ENCODE measurements at regions not wholly inside any gene's neighbourhood (a gene's known extent, or its start where the extent isn't known, plus 50 kb on each side); places are given as distances from the start of the nearest gene placed in this dataset.

GRCh38 chrX:96407981-96408380 lies 276.7 kb upstream of the DIAPH2 start:
- peaks cover 0 to 7% (median 0%) of the 10 kb centered on the region in 3 donors for H3K27me3 Mint-ChIP-seq (ENCODE audit: low read depth in 3 of 3)
- no peak overlapping the region for H3K27ac ChIP-seq (ENCODE audit: low read depth in 1 of 2, low read length in 2 of 2)
- no peaks in the 10 kb centered on the region for H3K27me3 ChIP-seq (ENCODE audit: control insufficient read depth in 2 of 2, insufficient read depth in 2 of 2, low read length in 2 of 2)
- no peaks in the 10 kb centered on the region for H3K36me3 ChIP-seq (replicated peaks in 1 of 2; ENCODE audit: control insufficient read depth in 1 of 2, insufficient read depth in 2 of 2, low read length in 2 of 2)
- no peak overlapping the region for H3K4me3 ChIP-seq (replicated peaks in 1 of 3; ENCODE audit: low read depth in 2 of 3, low read length in 3 of 3)
- intact Hi-C loops (cut with micrococcal nuclease): no loop called here
- H2AFZ ChIP-seq (ENCODE audit: insufficient read depth, low read depth, low read length, poor library complexity, severe bottlenecking): no peak overlapping the region
- H3K4me1 ChIP-seq (ENCODE audit: control insufficient read depth in 1 of 2, insufficient read depth in 2 of 2, low read length in 2 of 2): no peaks in the 10 kb centered on the region
- H3K79me2 ChIP-seq (ENCODE audit: insufficient read depth, low read length): no peaks in the 10 kb centered on the region
- H3K9me3 ChIP-seq (replicated peaks in 1 of 2; ENCODE audit: control insufficient read depth in 1 of 2, insufficient read depth in 1 of 2, low read length in 2 of 2): no peaks in the 10 kb centered on the region
- no peak overlapping the region for H3K4me3 Mint-ChIP-seq
- TF ChIP-seq CTCF (IDR thresholded peaks at IDR 0.05): no peak
- no peaks in the 10 kb centered on the region for H3K36me3 Mint-ChIP-seq
- H3K4me2 ChIP-seq (replicated peaks; ENCODE audit: extremely low read depth, low read length, poor library complexity, severe bottlenecking): no peak overlapping the region
- no peak for DNase-seq
- no CpG with 5 or more reads among the region's 2 CpGs for WGBS (ENCODE audit: insufficient coverage)
- H3K9ac ChIP-seq (ENCODE audit: insufficient read depth, low read length, poor library complexity, severe bottlenecking): no peak overlapping the region
- H3K4me1 Mint-ChIP-seq: no peaks in the 10 kb centered on the region
- no peak overlapping the region for H3K27ac Mint-ChIP-seq
- H4K20me1 ChIP-seq (ENCODE audit: insufficient read depth, low read length): no peaks in the 10 kb centered on the region
- H3K9me3 Mint-ChIP-seq: peaks cover 0 to 4% (median 0%) of the 10 kb centered on the region in 7 donors

GRCh38 chrX:96410927-96411326 lies 273.7 kb upstream of the DIAPH2 start:
- Histone ChIP-seq H3K27ac (ENCODE audit: low read depth in 1 of 2, low read length in 2 of 2) (no peak overlapping the region), H3K79me2 (ENCODE audit: insufficient read depth, low read length) (no peaks in the 10 kb centered on the region), H3K4me2 (replicated peaks; ENCODE audit: extremely low read depth, low read length, poor library complexity, severe bottlenecking) (no peak overlapping the region), H3K4me3 (replicated peaks in 1 of 3; ENCODE audit: low read depth in 2 of 3, low read length in 3 of 3) (no peak overlapping the region), H3K9ac (ENCODE audit: insufficient read depth, low read length, poor library complexity, severe bottlenecking) (no peak overlapping the region), H4K20me1 (ENCODE audit: insufficient read depth, low read length) (no peaks in the 10 kb centered on the region), H3K4me1 (ENCODE audit: control insufficient read depth in 1 of 2, insufficient read depth in 2 of 2, low read length in 2 of 2) (no peaks in the 10 kb centered on the region), H3K36me3 (replicated peaks in 1 of 2; ENCODE audit: control insufficient read depth in 1 of 2, insufficient read depth in 2 of 2, low read length in 2 of 2) (no peaks in the 10 kb centered on the region), H3K9me3 (replicated peaks in 1 of 2; ENCODE audit: control insufficient read depth in 1 of 2, insufficient read depth in 1 of 2, low read length in 2 of 2) (no peaks in the 10 kb centered on the region), H2AFZ (ENCODE audit: insufficient read depth, low read depth, low read length, poor library complexity, severe bottlenecking) (no peak overlapping the region), H3K27me3 (ENCODE audit: control insufficient read depth in 2 of 2, insufficient read depth in 2 of 2, low read length in 2 of 2) (no peaks in the 10 kb centered on the region)
- intact Hi-C loops (cut with micrococcal nuclease): no loop called here
- DNase-seq: no peak
- no peak for TF ChIP-seq CTCF (IDR thresholded peaks at IDR 0.05)
- no peaks in the 10 kb centered on the region for H3K36me3 Mint-ChIP-seq
- peaks cover 0 to 4% (median 0%) of the 10 kb centered on the region in 7 donors for H3K9me3 Mint-ChIP-seq
- WGBS (ENCODE audit: insufficient coverage): 100% methylated on average over 1 of the region's 2 CpGs
- no peaks in the 10 kb centered on the region for H3K4me1 Mint-ChIP-seq
- no peak overlapping the region for H3K27ac Mint-ChIP-seq
- no peak overlapping the region for H3K4me3 Mint-ChIP-seq
- H3K27me3 Mint-ChIP-seq (ENCODE audit: low read depth in 3 of 3): peaks cover 0 to 5% (median 0%) of the 10 kb centered on the region in 3 donors

Measured in CD14-positive monocyte (primary cell).